ENCODE measurements at regions not wholly inside any gene's neighbourhood (a gene's known extent, or its start where the extent isn't known, plus 50 kb on each side); places are given as distances from the start of the nearest gene placed in this dataset.
"Not testable (repeated sequence)": the region's sequence is repeated elsewhere in the genome, so short reads cannot be mapped to it uniquely, and the experiment has no call there.

GRCh38 chr5:131001507-131001906 is 163.5 kb downstream of the HINT1 start:
- DNase-seq: no peak

DNA sequence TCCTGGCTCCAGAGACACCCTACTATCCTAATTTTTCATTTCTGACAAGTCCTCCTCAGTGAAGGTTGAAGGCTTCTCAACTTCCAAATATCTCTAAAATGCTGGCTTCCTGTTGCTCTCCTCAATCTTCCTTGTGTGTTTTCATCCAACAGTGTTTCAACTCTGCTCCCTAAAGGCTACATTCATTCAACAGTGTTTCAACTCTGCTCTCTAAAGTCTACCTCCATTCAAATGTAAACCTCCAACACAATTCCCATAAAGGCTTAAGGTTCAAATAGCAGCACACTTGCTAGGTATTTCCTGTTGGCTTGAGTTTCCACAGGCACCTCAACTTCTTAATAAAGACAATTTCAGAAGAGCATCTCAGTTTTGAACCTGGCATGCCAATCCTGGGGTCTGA is 164.8 kb downstream of the HINT1 start:
- DNase-seq: no peak

GRCh38 chr5:130996720-130997119 is 168.3 kb downstream of the HINT1 start:
- not testable (repeated sequence) for DNase-seq

GRCh38 chr5:130995851-130996250 is 169.2 kb downstream of the HINT1 start:
- DNase-seq: no peak

DNA sequence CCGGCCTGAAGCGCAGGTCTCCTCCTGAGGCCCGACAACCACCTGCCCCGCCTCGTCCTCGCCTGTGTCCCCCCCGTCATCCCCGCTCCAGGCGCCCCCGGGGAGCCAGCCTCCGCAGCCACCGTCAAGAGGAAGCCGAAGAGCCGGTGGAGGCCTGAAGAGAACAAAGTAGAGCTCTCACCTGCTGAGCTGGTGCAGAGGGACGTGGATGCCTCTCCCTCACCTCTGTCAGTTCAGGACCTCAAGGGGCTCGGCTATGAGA is 169.9 kb downstream of the HINT1 start:
- no peak for DNase-seq

GRCh38 chr5:130994496-130995253 is 170.4 kb downstream of the HINT1 start:
- DNase-seq: no peak

DNA sequence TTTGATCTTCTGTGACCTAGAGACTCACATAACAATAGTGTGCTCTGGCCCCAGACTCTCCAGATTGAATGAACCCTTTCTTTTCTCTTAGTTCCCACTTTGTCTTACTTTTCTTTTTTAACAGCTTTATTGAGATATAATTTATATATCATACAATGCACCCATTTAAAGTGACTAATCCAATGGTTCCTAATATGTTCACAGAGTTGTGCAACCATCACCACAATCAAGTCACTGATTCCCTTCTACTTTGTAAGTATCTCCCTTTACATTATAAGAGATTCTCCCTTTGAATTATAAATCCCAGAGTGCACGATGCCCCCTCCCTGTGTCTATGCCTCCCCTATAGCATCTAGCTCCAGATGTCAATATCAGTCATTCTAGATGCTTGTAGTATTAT is 172.4 kb downstream of the HINT1 start:
- no peak for DNase-seq

GRCh38 chr5:130992095-130992494 is 173.0 kb downstream of the HINT1 start:
- no peak for DNase-seq

GRCh38 chr5:130985776-130986175 is 179.3 kb downstream of the HINT1 start:
- DNase-seq: no peak

GRCh38 chr5:130981663-130982062 is 183.4 kb downstream of the HINT1 start:
- no peak for DNase-seq

DNA sequence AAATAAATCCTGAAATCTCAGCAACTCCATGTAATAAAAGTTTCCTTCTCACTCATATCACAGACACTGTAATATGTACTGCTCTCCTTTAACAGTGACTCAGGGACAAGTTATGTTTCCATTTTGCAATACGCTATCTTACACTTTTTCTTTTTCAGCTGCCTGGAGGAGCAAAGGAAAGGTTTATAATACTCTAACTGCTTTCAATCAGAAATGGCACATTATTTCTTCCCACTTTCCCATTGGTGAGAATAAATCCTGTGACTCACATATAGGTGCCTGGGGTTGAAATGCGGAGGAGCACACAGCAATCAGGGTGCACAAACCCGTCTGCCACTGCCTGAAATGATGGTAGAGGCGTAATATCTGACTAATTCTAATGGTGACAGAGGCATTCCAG is 186.6 kb downstream of the HINT1 start:
- no peak for DNase-seq

- no peak for DNase-seq
Observed at GRCh38 chr5:130976493-130976892, 188.6 kb downstream of the HINT1 start.

GRCh38 chr5:130975847-130976246 is 189.2 kb downstream of the HINT1 start:
- no peak for DNase-seq

DNA sequence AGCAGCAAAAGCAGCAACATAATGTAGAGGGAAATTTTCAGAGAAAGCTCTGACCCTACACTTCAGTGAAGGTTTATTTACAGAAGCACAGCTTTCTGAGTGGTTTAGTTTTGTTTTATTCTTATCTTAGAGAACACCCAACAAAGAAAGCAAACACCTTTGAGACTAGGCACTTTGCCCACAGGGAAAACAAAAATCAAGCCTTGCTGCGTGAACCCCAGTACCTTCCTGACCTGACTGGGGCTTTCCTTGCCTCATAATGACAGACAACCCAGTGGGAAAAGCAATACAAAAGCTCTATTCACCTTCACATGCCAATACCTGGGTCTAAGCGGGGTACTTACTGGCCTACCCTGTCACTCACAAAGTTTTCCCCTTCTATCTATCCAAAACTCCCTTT is 189.8 kb downstream of the HINT1 start:
- DNase-seq: no peak

DNA sequence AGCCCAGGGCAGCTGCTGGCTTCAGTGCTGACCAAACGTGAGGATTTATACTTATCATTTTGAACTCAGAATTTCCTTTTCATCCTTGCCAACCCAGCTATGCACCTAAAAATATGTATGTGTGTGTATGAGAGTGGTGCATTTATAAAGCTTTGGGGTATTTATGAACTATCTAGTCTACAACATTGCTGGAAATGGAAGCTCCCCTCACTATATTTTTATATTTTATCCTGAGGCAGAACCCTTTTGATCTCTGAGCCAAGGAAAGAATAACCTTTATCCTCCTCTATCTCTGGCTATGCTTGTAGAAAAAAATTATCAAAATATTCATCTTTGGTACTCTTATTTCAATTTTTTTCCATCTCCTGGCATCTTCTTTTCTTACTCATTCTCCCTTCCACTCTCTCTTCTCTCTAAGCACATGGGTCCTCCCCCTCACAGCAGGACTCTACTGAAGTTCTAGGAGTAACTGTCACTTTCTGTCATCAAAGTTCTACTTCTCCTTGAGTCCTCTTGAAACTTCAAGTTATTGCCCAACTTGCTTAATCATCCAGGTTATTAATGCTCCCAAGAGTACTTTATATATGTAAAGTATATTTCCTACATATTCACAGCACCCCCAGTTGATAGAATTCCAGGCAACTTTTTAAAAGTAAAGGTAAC is 190.9 kb downstream of the HINT1 start:
- no peak for DNase-seq

- DNase-seq: no peak
Observed at GRCh38 chr5:130966990-130967525, 198.0 kb downstream of the HINT1 start.

GRCh38 chr5:130965920-130966319 is 199.1 kb downstream of the HINT1 start:
- no peak for DNase-seq

DNA sequence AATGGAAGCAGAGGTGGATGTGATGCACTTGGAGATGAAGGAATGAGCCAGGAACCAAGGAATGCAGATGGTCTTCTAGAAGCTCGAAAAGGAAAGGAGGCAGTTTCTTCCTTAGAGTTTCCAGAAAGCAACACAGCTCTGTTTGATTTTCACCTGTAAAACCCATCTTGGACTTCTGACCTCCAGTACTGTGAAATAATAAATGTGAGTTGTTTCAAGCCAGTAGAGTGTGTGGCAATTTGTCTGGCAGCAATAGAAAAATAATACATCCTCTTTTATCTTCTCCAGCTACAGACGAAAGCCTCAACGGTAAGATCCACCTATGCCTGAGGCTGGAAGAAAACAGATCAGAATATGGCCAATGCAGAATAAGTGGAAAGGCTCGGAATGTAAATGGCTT is 199.7 kb downstream of the HINT1 start:
- DNase-seq: no peak

- no peak for DNase-seq
Observed at GRCh38 chr5:130964231-130965202, 200.5 kb downstream of the HINT1 start.

DNA sequence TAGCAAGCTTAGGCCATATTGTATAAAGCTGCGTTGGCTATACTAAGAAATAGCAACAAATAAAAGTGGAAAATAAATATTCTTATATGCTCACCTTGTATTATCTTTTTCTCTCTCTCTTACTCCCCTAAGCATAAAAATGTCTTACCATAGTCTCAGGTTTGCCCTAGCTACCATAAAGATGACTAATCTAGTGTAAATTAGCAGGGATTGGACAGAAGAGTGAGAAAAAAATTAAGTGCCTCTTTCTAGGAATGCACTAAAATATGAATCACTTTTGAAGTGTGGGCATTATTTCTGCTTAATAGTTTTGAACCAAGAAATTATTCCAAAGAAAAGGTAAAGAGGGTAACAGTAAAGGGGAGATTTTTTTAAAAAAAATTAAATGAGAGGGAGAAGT is 201.3 kb downstream of the HINT1 start:
- no peak for DNase-seq

DNA sequence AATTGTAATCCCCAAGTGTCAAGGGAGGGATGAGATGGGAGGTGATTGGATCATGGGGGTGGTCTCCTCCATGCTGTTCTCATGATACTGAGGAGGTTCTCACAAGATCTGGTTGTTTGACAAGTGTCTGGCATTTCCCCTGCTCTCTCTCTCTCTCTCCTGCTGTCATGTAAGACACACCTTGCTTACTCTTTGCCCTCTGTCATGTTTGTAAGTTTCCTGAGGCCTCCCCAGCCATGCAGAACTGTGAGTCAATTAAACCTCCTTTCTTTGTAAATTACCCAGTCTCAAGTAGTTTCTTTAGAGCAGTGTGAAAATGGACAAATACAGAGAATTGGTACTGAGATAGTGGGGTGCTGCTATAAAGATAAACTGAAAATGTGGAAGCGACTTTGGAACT is 207.9 kb downstream of the HINT1 start:
- no peak for DNase-seq

GRCh38 chr5:130955041-130955440 is 210.0 kb downstream of the HINT1 start:
- DNase-seq: no peak

DNA sequence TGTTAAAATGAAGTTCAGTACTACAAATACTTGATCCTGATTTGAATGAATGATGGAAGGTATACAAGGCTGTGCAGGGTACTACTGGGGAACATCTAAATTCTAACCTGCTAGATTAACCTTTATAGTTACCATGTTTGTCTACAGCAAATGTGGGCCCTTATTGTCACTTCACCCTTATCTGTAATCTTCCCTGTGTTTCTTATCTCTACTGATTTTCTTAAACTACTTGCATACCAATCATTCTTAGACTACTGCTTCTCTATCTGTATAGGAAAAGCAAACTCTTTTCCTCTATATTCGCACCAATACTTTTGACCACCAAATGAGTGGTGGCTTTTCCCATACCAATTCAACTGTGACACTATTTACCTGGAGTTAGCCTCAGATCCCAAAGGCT is 210.7 kb downstream of the HINT1 start:
- DNase-seq: no peak

DNA sequence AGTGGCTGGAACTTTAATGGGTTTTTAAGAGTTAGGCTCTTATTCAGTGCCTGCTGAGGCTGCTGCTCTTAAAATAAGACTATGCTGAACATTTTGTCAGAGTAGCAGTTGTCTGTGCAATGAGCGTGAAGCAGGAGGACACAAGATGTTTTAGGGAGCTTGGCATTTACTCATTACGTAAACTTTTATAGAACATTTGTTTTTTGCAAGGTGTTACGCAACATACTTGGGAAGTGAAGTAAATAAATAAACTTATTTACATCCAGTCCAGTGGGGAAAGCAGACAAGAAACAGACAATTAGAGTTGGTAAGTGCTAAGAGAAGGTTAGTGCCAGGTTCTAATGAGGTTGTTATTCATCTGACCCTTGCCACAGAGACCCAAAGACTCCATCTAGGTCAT is 226.0 kb downstream of the HINT1 start:
- no peak for DNase-seq

Data from stimulated activated naive CD4-positive, alpha-beta T cell treated with Interleukin-2 at 50 U/mL for 16 hours (primary cell).